ENCODE measurements at regions not wholly inside any gene's neighbourhood (a gene's known extent, or its start where the extent isn't known, plus 50 kb on each side); places are given as distances from the start of the nearest gene placed in this dataset.

- TF ChIP-seq CTCF (conservative IDR thresholded peaks at IDR 0.05) (no peak), EZH2 (IDR thresholded peaks at IDR 0.05; ENCODE audit: low read depth) (no peak)
These were observed 417.9 kb upstream of the C9orf72 start for GRCh38 chr9:27991221-27991620.

Data from PC-9 (cell line).